ENCODE measurements at regions not wholly inside any gene's neighbourhood (a gene's known extent, or its start where the extent isn't known, plus 50 kb on each side); places are given as distances from the start of the nearest gene placed in this dataset.

- no TSS peak for BruUV-seq (replicated peaks)
- Histone ChIP-seq H3K4me1 (ENCODE audit: insufficient read depth, low read length) (no peaks in the 10 kb centered on the region), H3K79me2 (ENCODE audit: insufficient read depth, low read length) (no peaks in the 10 kb centered on the region), H3K36me3 (replicated peaks in 1 of 2; ENCODE audit: control insufficient read depth in 1 of 2, insufficient read depth in 2 of 2, low read length in 2 of 2) (no peaks in the 10 kb centered on the region), H3K27me3 (ENCODE audit: control insufficient read depth in 1 of 2, insufficient read depth in 2 of 2, low read length in 2 of 2) (no peaks in the 10 kb centered on the region; a peak in 1 of 5 replicates), H4K20me1 (ENCODE audit: insufficient read depth, low read length) (no peaks in the 10 kb centered on the region), H3K4me3 (replicated peaks in 1 of 3; ENCODE audit: insufficient read depth in 1 of 3, low read depth in 2 of 3, low read length in 3 of 3) (no peak overlapping the region), H3K27ac (ENCODE audit: extremely low read length, insufficient read depth, low read length) (no peak overlapping the region), H2AFZ (ENCODE audit: low read length) (no peak overlapping the region), H3K4me2 (ENCODE audit: low read depth, low read length) (no peak overlapping the region), H3K9me3 (ENCODE audit: low read length) (no peaks in the 10 kb centered on the region), H3K9ac (ENCODE audit: insufficient read depth, low read depth, low read length) (no peak overlapping the region)
- TF ChIP-seq ZFP36L2 (CRISPR knock-in tag; IDR thresholded peaks at IDR 0.05): no peak
- no peak for TF ChIP-seq ZUFSP (CRISPR knock-in tag; IDR thresholded peaks at IDR 0.05; ENCODE audit: borderline replicate concordance)
- TF ChIP-seq HOXA5 (CRISPR knock-in tag; IDR thresholded peaks at IDR 0.05): no peak
- TF ChIP-seq SOX13 (IDR thresholded peaks at IDR 0.05): no peak
- TF ChIP-seq SOX13 (CRISPR knock-in tag; conservative IDR thresholded peaks at IDR 0.05 in 1 of 2, IDR thresholded peaks at IDR 0.05 in 1 of 2): no peak
- TF ChIP-seq RFXAP (CRISPR knock-in tag; IDR thresholded peaks at IDR 0.05; ENCODE audit: borderline replicate concordance): no peak
- TF ChIP-seq ZNF607 (CRISPR knock-in tag; IDR thresholded peaks at IDR 0.05; ENCODE audit: borderline replicate concordance): no peak
- TF ChIP-seq ZBTB1 (CRISPR knock-in tag; IDR thresholded peaks at IDR 0.05; ENCODE audit: borderline replicate concordance): no peak
- no peak for TF ChIP-seq EHMT2 (IDR thresholded peaks at IDR 0.05; ENCODE audit: borderline replicate concordance, low read depth, low read length)
- TF ChIP-seq ZNF224 (CRISPR knock-in tag; IDR thresholded peaks at IDR 0.05): no peak
- TF ChIP-seq REPIN1 (CRISPR knock-in tag; IDR thresholded peaks at IDR 0.05; ENCODE audit: borderline replicate concordance, low read depth): no peak
- no peak for TF ChIP-seq KLF15 (CRISPR knock-in tag; IDR thresholded peaks at IDR 0.05; ENCODE audit: borderline replicate concordance)
- TF ChIP-seq ELF1 (CRISPR knock-in tag; IDR thresholded peaks at IDR 0.05): no peak
- no peak for TF ChIP-seq PAX8 (CRISPR knock-in tag; IDR thresholded peaks at IDR 0.05; ENCODE audit: borderline replicate concordance)
- TF ChIP-seq ZNF546 (CRISPR knock-in tag; conservative IDR thresholded peaks at IDR 0.05): no peak
- TF ChIP-seq NR0B2 (CRISPR knock-in tag; IDR thresholded peaks at IDR 0.05): no peak
- TF ChIP-seq ZKSCAN1 (IDR thresholded peaks at IDR 0.05; ENCODE audit: low read length): no peak
- TF ChIP-seq FOXK1 (CRISPR knock-in tag; IDR thresholded peaks at IDR 0.05; ENCODE audit: borderline replicate concordance, low read depth): no peak
- TF ChIP-seq TAF15 (IDR thresholded peaks at IDR 0.05; ENCODE audit: low read depth, low read length, poor library complexity, severe bottlenecking): no peak
- TF ChIP-seq FOXO1 (CRISPR knock-in tag; IDR thresholded peaks at IDR 0.05): no peak
- ATAC-seq (no peak), DNase-seq (ENCODE audit: low spot score) (no peak), FAIRE-seq (no peak)
- ChIA-PET POLR2A (no interaction called here), CTCF (ENCODE audit: low intra/inter-chr PET ratio, low total read pairs) (no interaction called here)
- in situ Hi-C loops (cut with HindIII; ENCODE audit: extremely low pct_ligation_motif_present, low pct_unique_long_range_greater_than_20kb): no loop called here
- intact Hi-C loops (cut with micrococcal nuclease; ENCODE audit: unreplicated experiment): no loop called here
These were observed 146.2 kb upstream of the ROPN1 start for GRCh38 chr3:124138148-124138547.

Data from HepG2 (cell line).